HCT116 (cell line): ENCODE measurements at regions not wholly inside any gene's neighbourhood (a gene's known extent, or its start where the extent isn't known, plus 50 kb on each side); places are given as distances from the start of the nearest gene placed in this dataset.

Experiments
- CEBPB ChIP-seq: IDR thresholded peaks from 2 replicates; pipeline ENCODE4 v1.6.1; 2012; ENCODE audit warnings: low read depth
- CTCF ChIP-seq, 3 experiments: fragments of 200-600 bp in 1 of 3; sonication (generic) in 1 of 3; IDR thresholded peaks in 2 of 3; conservative IDR thresholded peaks in 1 of 3; 2 replicates each; pipeline ENCODE4 v1.5.1; 2012 to 2017; ENCODE audit warnings: low read depth in 2 of 3, low read length in 2 of 3, antibody characterized with exemption in 1 of 3, borderline replicate concordance in 1 of 3, control low read depth in 1 of 3, mild to moderate bottlenecking in 1 of 3, mixed read lengths in 1 of 3, mixed run types in 1 of 3, moderate library complexity in 1 of 3; ENCODE audit not compliant: insufficient read depth in 1 of 3
- EGR1 ChIP-seq: IDR thresholded peaks from 2 replicates; pipeline ENCODE4 v1.6.1; 2012; ENCODE audit warnings: low read depth
- EZH2 ChIP-seq: fragments of 200-600 bp; sonication (generic); IDR thresholded peaks from 2 replicates; pipeline ENCODE4 v1.6.1; 2017; ENCODE audit warnings: antibody characterized with exemption, mixed run types
- FOSL1 ChIP-seq: IDR thresholded peaks from 2 replicates; pipeline ENCODE4 v1.6.1; 2012; ENCODE audit warnings: low read depth
- JUND ChIP-seq: IDR thresholded peaks from 2 replicates; pipeline ENCODE4 v1.6.1; 2012
- POLR2A ChIP-seq: IDR thresholded peaks from 2 replicates; pipeline ENCODE4 v1.7.0; 2011; ENCODE audit warnings: borderline replicate concordance; ENCODE audit not compliant: insufficient read depth, insufficient read length; ENCODE audit errors: extremely low read depth
- POLR2AphosphoS5 ChIP-seq: IDR thresholded peaks from 2 replicates; pipeline ENCODE4 v1.6.1; 2011; ENCODE audit warnings: mild to moderate bottlenecking, low read depth, low read length, moderate library complexity
- SP1 ChIP-seq: IDR thresholded peaks from 2 replicates; pipeline ENCODE4 v1.6.1; 2012; ENCODE audit warnings: low read depth
- YY1 ChIP-seq: IDR thresholded peaks from 2 replicates; pipeline ENCODE4 v1.6.1; 2011; ENCODE audit warnings: low read length, low read depth, moderate library complexity, mild to moderate bottlenecking; ENCODE audit not compliant: insufficient replicate concordance; ENCODE audit errors: extremely low read depth
- TF ChIP-seq, protein P1 (sequence below): IDR thresholded peaks from 2 replicates; pipeline ENCODE4 v1.6.1; 2011; ENCODE audit warnings: mild to moderate bottlenecking, low read length, moderate library complexity; ENCODE audit not compliant: insufficient replicate concordance; ENCODE audit errors: extremely low read depth

- TF ChIP-seq EZH2, result no peak
- no peak for TF ChIP-seq CTCF (IDR thresholded peaks at IDR 0.05 in 2 of 3, conservative IDR thresholded peaks at IDR 0.05 in 1 of 3; ENCODE audit: borderline replicate concordance in 1 of 3, insufficient read depth in 1 of 3, low read depth in 2 of 3, low read length in 2 of 3)
- no peak for TF ChIP-seq POLR2AphosphoS5
- TF ChIP-seq POLR2A, result no peak
- TF ChIP-seq EGR1, result no peak
- TF ChIP-seq CEBPB, result no peak
- TF ChIP-seq FOSL1, result no peak
- TF ChIP-seq YY1, result no peak
- TF ChIP-seq, protein P1, sequence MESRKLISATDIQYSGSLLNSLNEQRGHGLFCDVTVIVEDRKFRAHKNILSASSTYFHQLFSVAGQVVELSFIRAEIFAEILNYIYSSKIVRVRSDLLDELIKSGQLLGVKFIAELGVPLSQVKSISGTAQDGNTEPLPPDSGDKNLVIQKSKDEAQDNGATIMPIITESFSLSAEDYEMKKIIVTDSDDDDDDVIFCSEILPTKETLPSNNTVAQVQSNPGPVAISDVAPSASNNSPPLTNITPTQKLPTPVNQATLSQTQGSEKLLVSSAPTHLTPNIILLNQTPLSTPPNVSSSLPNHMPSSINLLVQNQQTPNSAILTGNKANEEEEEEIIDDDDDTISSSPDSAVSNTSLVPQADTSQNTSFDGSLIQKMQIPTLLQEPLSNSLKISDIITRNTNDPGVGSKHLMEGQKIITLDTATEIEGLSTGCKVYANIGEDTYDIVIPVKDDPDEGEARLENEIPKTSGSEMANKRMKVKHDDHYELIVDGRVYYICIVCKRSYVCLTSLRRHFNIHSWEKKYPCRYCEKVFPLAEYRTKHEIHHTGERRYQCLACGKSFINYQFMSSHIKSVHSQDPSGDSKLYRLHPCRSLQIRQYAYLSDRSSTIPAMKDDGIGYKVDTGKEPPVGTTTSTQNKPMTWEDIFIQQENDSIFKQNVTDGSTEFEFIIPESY, result no peak
- no peak for TF ChIP-seq SP1
- no peak for TF ChIP-seq JUND
Measured at GRCh38 chrX:114050075-114050796, 533.6 kb upstream of the HTR2C start.
